Stimulated activated CD4-positive, alpha-beta T cell treated with anti-CD3 and anti-CD28 coated beads, Interleukin-1b, Interleukin-23, amount 100 ng/mL, for 48 hours (primary cell): ENCODE measurements at regions not wholly inside any gene's neighbourhood (a gene's known extent, or its start where the extent isn't known, plus 50 kb on each side); places are given as distances from the start of the nearest gene placed in this dataset.
"Not testable (repeated sequence)": the region's sequence is repeated elsewhere in the genome, so short reads cannot be mapped to it uniquely, and the experiment has no call there.

Experiments
- DNase-seq: peaks from one replicate; pipeline ENCODE4 v3.0.0-alpha.2; 2020

DNA sequence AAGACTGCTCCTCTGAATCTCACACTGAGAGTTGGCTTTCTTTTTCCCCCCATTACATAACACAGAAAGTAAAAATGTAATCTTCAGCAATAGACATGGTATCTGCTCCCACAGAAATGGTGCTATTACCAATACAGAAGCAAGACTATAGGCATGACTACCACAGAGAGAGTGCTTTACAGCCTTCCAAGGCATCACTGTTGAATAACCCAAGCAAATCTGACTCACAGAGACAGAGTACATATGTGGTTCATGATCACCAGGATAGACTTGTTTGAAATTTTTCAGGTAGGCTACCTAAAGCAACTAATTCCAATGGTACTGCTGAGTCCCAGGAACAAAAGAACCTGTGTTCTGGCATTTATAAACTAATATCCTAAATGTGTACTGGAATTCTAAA is 1373.4 kb upstream of the C9orf72 start:
- no peak for DNase-seq

DNA sequence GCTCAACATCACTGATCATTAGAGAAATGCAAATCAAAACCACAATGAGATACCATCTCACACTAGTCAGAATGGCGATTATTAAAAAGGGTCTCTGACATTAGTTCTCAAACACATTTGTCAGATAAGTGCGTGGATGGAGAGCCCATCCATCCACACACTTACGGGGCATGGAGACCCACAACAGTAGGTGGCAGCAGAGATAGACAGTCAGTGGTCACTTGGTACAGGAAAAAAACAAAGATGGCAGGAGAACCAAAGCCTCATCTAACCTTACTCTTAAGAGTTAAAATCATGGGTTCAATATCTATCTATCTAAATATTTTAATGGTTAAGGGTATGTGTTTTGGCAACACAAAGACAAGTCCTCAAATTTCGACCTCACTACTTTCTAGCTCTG is 1378.7 kb upstream of the C9orf72 start:
- DNase-seq = no peak

GRCh38 chr9:28956116-28956880 is 1383.0 kb upstream of the C9orf72 start:
- DNase-seq = no peak

DNA sequence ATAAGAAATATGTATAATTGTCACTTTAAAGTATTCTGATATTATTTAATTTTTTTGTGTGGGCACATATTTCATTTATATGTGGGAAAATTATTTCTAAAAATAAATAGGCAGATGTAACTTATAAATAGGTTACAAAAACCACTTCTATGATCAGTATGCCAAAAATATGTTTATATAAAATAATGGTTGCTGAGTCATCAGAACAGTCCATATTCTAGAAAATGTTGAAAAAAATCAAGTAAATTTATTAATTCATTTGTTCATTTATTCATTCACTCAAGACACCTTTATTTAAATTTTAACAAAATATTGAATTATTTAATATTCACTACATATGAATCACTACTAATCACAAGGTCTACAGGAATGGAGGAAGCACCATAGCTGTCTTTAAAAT is 1387.3 kb upstream of the C9orf72 start:
- no peak for DNase-seq

- no peak for DNase-seq
Observed at GRCh38 chr9:28961623-28962022, 1388.3 kb upstream of the C9orf72 start.

GRCh38 chr9:28967226-28967625 is 1393.9 kb upstream of the C9orf72 start:
- DNase-seq = no peak

GRCh38 chr9:28970241-28970654 is 1397.0 kb upstream of the C9orf72 start:
- no peak for DNase-seq

GRCh38 chr9:28971881-28972280 is 1398.6 kb upstream of the C9orf72 start:
- no peak for DNase-seq

DNA sequence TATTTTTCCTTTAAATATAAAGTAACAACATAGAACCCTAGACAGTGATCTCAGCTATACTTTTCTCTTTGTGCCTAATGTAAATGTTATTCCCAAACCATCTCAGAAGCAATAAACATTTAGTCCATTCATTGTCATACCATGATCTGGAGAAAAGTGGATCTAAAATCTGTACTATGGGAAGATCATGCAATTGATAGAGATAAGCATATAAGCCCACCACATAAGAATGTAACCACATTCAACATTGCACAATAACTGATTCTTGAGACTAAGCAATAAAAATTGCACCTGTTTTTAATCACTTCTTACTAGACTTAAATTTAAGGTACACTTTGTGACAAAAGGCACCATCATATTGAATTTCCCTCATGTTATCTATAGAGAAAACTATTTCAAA is 1403.0 kb upstream of the C9orf72 start:
- DNase-seq = no peak

DNA sequence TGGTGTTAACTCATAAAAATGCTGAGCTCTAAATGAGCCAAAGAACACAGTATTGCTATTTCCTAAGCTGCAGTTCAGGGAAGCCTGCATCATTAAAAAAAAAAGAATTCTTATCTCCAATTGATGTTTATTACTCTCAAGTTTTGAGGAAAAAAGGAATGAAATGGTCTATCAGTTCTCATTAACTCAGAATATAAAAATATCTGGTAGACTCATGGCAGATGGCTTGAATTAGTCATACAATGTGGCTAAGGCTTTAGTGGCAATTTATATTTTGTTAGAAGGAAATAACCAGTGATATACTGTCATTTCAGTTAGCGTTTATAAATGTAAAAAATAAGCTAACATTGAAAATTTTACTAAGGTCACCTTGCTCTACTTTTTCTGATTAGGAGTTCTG is 1403.4 kb upstream of the C9orf72 start:
- DNase-seq = no peak

DNA sequence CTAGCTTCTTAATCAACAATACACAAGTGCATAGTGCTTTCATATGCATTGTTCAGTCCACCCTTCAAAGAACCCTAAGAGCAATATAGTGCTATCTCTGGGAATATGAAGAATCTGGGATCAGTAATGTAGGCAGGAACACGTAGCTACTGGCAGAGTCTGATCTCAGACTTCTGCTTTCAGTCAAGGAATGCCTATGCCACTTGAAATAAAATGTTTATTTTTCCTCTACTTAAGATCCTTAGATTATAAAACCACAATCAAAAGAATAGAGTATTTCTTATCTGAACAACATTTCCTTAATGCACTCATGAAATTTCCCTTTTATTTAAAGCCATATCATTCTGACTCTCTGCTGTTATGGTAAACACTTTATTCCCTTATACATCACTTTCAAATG is 1407.8 kb upstream of the C9orf72 start:
- DNase-seq = no peak

- DNase-seq = no peak
Observed at GRCh38 chr9:28981711-28982110, 1408.4 kb upstream of the C9orf72 start.

GRCh38 chr9:28984016-28984415 is 1410.7 kb upstream of the C9orf72 start:
- DNase-seq = no peak

- DNase-seq = not testable (repeated sequence)
Observed at GRCh38 chr9:28990009-28990408, 1416.7 kb upstream of the C9orf72 start.

DNA sequence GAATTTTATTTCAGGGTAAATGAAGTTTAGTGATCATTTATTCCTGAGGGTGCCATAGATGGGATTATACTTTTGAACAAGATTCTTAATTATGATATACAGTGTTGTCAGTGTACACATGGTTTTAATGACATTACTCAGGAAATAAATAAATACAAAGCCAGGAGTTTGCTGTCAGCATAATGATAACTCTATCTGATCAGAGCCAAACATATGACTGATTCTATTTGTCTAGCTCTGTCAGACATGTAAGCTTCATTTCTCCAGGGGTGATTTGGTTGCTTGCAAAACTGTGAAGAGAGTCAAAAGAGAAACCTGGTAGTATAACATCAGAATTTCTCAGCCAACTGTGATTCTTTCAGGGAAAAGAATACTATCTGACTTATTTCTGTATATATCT is 1425.8 kb upstream of the C9orf72 start:
- no peak for DNase-seq

GRCh38 chr9:28999806-29000205 is 1426.5 kb upstream of the C9orf72 start:
- DNase-seq = no peak

DNA sequence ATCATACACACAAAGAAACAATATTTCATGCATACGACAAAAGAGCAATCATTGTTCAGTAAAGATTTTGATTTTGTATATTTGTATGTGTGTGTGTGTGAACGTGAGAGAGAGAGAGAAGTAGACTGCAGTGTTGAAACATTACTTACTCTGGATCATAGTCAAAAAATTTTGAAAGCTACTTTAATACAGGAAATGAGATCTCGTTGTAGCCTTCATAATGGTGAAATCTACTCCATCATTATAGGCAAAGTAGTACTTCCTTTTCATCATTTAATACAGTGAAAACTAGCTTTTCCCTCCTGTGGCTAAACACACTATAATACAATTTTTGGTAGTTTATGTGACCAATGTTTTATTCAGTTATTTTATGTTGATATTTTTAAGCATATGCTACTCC is 1427.7 kb upstream of the C9orf72 start:
- DNase-seq = no peak

GRCh38 chr9:29004988-29005387 is 1431.7 kb upstream of the C9orf72 start:
- DNase-seq = no peak

- no peak for DNase-seq
Observed at GRCh38 chr9:29006628-29007027, 1433.3 kb upstream of the C9orf72 start.

DNA sequence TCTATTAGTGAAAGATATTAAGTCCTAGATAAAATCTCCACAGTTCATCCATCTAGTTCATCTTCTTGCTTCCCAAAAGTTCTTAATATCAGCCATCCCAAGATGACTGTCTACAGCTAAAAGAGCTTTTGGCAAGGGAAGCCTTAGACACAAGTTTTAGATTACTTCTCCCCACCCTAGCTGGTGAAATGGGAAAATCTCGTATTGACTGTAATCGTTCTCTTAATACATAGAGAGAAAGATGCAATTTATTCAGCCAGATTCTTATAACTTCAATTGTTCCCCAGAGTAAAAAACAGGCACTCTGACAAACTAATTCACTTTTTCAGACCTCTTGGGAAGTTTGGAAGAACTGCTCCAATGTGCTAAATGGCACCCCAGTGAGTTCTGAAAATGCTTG is 1439.6 kb upstream of the C9orf72 start:
- no peak for DNase-seq

DNA sequence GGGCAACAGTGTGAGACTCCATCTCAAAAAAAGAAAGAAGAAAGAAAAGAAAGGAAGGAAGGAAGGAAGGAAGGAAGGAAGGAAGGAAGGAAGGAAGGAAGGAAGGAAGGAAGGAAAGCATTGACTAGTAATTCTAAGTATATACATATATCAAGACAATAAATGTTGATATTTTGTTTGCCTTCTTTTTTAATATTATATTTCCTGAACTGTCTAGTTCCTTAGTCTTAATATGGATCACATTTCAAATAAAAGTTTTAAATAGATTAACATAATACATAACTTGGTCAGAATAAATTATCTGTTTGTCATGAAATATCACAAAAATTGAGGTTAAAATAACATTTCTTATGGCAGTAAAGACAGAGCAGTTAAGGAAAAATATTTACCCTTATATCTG is 1448.4 kb upstream of the C9orf72 start:
- no peak for DNase-seq

DNA sequence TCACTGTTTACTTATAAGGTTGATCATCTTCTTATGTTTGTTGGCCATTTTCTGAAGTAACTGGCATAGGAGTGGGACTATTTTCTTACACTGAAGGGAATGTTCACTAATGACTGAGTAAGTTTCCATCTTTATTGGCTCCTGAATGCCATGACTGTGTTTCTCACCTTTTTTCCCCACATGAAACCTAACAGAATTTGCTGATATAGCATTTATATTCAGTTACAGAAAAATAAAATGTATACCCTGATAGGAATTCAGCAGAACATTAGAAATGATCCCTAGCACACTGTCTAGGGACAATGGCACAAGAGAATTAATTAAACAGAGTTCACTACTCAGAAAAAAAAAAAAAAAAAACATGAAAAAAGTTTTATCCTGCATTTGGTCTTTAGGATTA is 1465.1 kb upstream of the C9orf72 start:
- no peak for DNase-seq

GRCh38 chr9:29039258-29039657 is 1466.0 kb upstream of the C9orf72 start:
- DNase-seq = no peak

GRCh38 chr9:29043072-29043471 is 1469.8 kb upstream of the C9orf72 start:
- no peak for DNase-seq

GRCh38 chr9:29044959-29045358 is 1471.7 kb upstream of the C9orf72 start:
- DNase-seq = no peak
